Colonic mucosa (tissue), 4 donors: ENCODE measurements at regions not wholly inside any gene's neighbourhood (a gene's known extent, or its start where the extent isn't known, plus 50 kb on each side); places are given as distances from the start of the nearest gene placed in this dataset.

Experiments used
- DNase-seq: peaks from one replicate; pipeline ENCODE4 v3.0.0-alpha.2; 2020
- H3K27ac ChIP-seq: fragments of 200-600 bp; one replicate; pipeline ENCODE4 v1.8.0; 2021
- H3K27me3 ChIP-seq: fragments of 200-600 bp; one replicate; pipeline ENCODE4 v1.8.0; 2021
- H3K36me3 ChIP-seq: fragments of 200-600 bp; one replicate; pipeline ENCODE4 v1.8.0; 2021
- H3K4me1 ChIP-seq: fragments of 200-600 bp; one replicate; pipeline ENCODE4 v1.8.0; 2021; ENCODE audit warnings: mild to moderate bottlenecking
- H3K4me3 ChIP-seq: fragments of 200-600 bp; one replicate; pipeline ENCODE4 v1.8.0; 2021
- H3K9ac ChIP-seq, 2 donors: one replicate each; pipeline ENCODE4 v1.7.0; 2013; ENCODE audit warnings: control low read depth in 2 of 2, low read depth in 2 of 2, low read length in 2 of 2
- H3K9me3 ChIP-seq: fragments of 200-600 bp; one replicate; pipeline ENCODE4 v1.8.0; 2021
- CTCF ChIP-seq: fragments of 200-600 bp; IDR thresholded peaks from one replicate; pipeline ENCODE4 v1.8.0; 2022; ENCODE audit warnings: antibody characterized with exemption, mild to moderate bottlenecking
- intact Hi-C: fragments of 100-400 bp; cut with DNase I; formaldehyde crosslinking; loops from one replicate; pipeline ENCODE4 v1.14.1; 2022
- donor health status: healthy.
- donor health status: DM: no; HTN: no; CAD: no.
- donor health status: DM: no; HTN: no; CAD: no.

DNA sequence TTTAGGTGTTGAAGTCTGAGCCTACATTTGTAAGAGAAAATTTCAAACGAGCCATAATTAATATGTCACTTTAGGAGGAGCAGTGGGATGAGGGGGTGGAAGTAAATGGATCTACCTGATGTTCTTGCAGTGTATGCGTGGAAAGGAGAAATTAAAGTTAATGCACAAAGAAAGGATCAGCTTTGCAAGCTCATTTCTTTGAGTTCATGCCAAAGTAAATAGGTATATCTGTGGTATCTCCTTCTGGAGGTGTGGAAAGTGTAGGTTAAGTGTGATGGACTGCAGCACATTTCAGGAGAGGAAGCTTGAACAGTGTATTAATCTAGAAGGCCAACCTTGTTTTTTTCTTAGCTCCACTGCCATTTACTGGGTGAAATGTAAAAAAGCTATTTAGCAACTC is 307.5 kb upstream of the ZEB2 start:
- DNase-seq = no peak
- no peak overlapping the region for H3K9ac ChIP-seq
- no peaks in the 10 kb centered on the region for H3K9me3 ChIP-seq
- H3K27me3 ChIP-seq = no peaks in the 10 kb centered on the region
- intact Hi-C loops = no loop called here
- H3K27ac ChIP-seq = no peak overlapping the region
- no peaks in the 10 kb centered on the region for H3K36me3 ChIP-seq
- TF ChIP-seq CTCF = no peak
- no peak overlapping the region for H3K4me3 ChIP-seq
- H3K4me1 ChIP-seq = no peaks in the 10 kb centered on the region

DNA sequence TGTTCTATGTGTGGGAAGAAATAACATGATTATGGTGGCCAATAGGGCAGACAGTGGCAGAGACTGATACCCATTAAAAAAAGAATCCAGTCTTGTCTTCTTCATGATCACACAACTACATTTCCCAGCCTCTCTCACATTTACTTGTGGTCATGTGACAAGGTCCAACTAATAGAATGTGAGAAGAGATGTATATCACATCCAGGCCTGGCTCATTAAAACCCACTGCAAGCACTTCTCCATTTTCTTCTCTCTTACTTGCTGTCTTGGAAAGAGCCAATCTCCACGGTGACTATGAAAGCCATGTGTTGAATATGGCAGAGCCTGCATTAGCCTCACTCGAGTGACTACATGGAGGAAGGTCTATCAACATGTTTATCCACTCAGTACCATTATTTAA is 306.2 kb upstream of the ZEB2 start:
- no peaks in the 10 kb centered on the region for H3K27me3 ChIP-seq
- intact Hi-C loops = no loop called here
- no peak for TF ChIP-seq CTCF
- H3K4me3 ChIP-seq = no peak overlapping the region
- no peak for DNase-seq
- H3K27ac ChIP-seq = no peak overlapping the region
- no peaks in the 10 kb centered on the region for H3K9me3 ChIP-seq
- H3K4me1 ChIP-seq = no peaks in the 10 kb centered on the region
- H3K9ac ChIP-seq = no peak overlapping the region
- no peaks in the 10 kb centered on the region for H3K36me3 ChIP-seq

DNA sequence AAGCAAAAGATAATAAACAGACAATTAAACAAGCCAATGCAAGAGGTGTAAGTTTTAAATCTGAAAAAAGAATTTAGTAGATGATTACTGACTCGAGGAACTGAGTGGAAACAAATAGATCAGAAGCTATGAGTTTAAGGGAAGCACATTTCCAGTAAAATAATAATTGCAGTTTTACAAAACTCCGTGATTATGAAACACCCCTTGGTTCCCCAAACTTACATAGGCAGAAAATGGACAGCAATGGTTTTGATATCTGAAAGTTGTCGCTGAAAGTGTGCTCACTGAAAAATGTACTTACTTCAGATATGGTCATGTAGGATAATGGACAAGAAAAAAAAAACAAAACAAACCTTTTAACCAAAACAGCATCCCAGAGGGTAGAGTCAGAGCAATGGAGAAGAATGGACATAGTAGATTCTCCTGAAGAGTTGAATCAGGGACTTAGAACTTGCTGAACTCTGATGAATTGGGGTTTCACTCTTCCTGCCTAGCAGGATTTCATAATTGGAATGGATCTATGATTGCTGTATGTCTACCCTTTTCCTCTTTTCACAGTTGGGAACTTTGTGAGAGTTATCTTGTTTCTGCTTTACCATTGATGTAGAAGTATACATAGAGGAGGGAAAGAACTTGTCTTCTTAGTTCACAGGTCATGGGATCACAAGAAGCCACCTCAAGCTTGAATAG is 305.6 kb upstream of the ZEB2 start:
- no peak for DNase-seq
- Histone ChIP-seq H3K27me3 (no peaks in the 10 kb centered on the region), H3K4me3 (no peak overlapping the region), H3K9ac (no peak overlapping the region), H3K36me3 (no peaks in the 10 kb centered on the region), H3K4me1 (no peaks in the 10 kb centered on the region), H3K9me3 (no peaks in the 10 kb centered on the region), H3K27ac (no peak overlapping the region)
- TF ChIP-seq CTCF = no peak
- intact Hi-C loops = no loop called here

GRCh38 chr2:144824306-144825080 is 304.6 kb upstream of the ZEB2 start:
- H3K36me3 ChIP-seq = no peaks in the 10 kb centered on the region
- H3K9ac ChIP-seq = no peak overlapping the region
- intact Hi-C loops = no loop called here
- no peaks in the 10 kb centered on the region for H3K9me3 ChIP-seq
- DNase-seq = no peak
- H3K4me3 ChIP-seq = no peak overlapping the region
- no peak overlapping the region for H3K27ac ChIP-seq
- H3K4me1 ChIP-seq = no peaks in the 10 kb centered on the region
- H3K27me3 ChIP-seq = no peaks in the 10 kb centered on the region
- no peak for TF ChIP-seq CTCF

- Histone ChIP-seq H3K4me1 (no peaks in the 10 kb centered on the region), H3K36me3 (no peaks in the 10 kb centered on the region), H3K27me3 (no peaks in the 10 kb centered on the region), H3K4me3 (no peak overlapping the region), H3K9me3 (no peaks in the 10 kb centered on the region), H3K27ac (no peak overlapping the region), H3K9ac (no peak overlapping the region)
- intact Hi-C loops = no loop called here
- no peak for TF ChIP-seq CTCF
- no peak for DNase-seq
Observed at GRCh38 chr2:144822966-144823365, 303.0 kb upstream of the ZEB2 start.
